GM12891 (cell line): ENCODE measurements at regions not wholly inside any gene's neighbourhood (a gene's known extent, or its start where the extent isn't known, plus 50 kb on each side); places are given as distances from the start of the nearest gene placed in this dataset.

Experiments
- DNase-seq: peaks from one replicate; pipeline ENCODE4 v3.0.0; 2011; ENCODE audit warnings: low spot score; ENCODE audit not compliant: insufficient read length
- FAIRE-seq: peaks from 2 replicates; lab custom pipeline; 2011; peaks lifted over from hg19 to GRCh38; lab: Jason Lieb, UNC
- PAX5 ChIP-seq: IDR thresholded peaks from 2 replicates; pipeline ENCODE4 v1.6.1; 2011; ENCODE audit warnings: low read length, moderate library complexity, mild to moderate bottlenecking; ENCODE audit not compliant: insufficient read depth, severe bottlenecking
- POLR2A ChIP-seq: IDR thresholded peaks from 2 replicates; pipeline ENCODE4 v1.6.1; 2011; ENCODE audit warnings: low read depth, low read length, control low read depth
- POLR2AphosphoS5 ChIP-seq: IDR thresholded peaks from 2 replicates; pipeline ENCODE4 v1.6.1; 2011; ENCODE audit warnings: low read depth, low read length, control low read depth
- POU2F2 ChIP-seq: IDR thresholded peaks from 2 replicates; pipeline ENCODE4 v1.6.1; 2011; ENCODE audit warnings: low read depth, mild to moderate bottlenecking, control low read depth, low read length, moderate library complexity
- SPI1 ChIP-seq: IDR thresholded peaks from 2 replicates; pipeline ENCODE4 v1.6.1; 2011; ENCODE audit warnings: low read depth, low read length, control low read depth
- TAF1 ChIP-seq: IDR thresholded peaks from 2 replicates; pipeline ENCODE4 v1.6.1; 2011; ENCODE audit warnings: low read depth, low read length, control low read depth

DNA sequence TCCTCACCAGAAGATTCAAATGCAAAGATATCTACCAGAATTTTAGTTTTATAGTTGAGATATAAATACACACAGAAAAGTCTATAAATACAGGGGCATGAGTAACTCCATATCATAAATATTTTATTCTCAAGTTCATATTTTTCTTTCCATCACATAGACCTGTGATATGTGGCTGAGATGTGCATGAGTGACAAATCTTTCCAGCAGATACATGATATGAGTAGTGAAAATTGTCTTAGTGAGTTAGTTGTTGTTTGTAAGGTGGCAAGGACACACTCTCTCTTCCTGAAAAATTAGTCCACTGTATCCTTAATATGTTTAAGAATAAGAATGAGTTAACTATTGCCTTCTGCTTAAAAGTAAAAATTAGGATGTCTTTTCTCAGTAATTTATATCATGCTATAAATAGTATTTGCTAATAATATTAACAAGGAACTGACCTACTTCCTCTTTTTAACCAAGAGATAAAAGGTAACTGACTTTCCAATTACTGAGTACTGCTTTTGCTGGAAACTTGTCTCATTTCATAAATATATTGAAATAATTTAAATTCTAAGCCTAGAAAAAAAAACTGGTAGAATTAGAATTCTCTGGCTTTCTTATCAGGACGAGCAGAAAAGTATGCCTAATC, 85.2 kb upstream of the SESTD1 start:
- FAIRE-seq (no peak), DNase-seq (no peak)
- TF ChIP-seq SPI1 (peak; percentile 23; the same call in 1 of the 2 replicates), POLR2AphosphoS5 (no peak)

DNA sequence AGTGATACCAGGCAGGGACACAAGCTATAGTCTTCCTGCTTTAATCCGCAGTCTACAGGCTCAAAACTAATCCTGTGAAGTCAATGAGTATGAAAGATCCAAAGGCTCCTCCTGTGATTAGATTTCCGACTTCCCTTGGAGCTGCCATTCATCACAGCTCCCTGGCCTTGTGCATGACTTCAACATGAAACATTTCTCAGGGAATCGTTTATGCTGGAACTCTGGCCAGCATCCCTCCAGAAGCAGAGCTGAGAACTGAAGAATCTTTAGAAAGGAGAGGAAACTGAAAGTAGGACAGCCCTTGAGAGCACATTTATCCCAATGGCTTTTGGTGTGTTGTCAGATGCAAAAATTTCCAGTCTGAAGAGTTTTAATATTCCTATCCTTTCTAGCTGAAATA, 84.3 kb upstream of the SESTD1 start:
- FAIRE-seq (no peak), DNase-seq (no peak)

DNA sequence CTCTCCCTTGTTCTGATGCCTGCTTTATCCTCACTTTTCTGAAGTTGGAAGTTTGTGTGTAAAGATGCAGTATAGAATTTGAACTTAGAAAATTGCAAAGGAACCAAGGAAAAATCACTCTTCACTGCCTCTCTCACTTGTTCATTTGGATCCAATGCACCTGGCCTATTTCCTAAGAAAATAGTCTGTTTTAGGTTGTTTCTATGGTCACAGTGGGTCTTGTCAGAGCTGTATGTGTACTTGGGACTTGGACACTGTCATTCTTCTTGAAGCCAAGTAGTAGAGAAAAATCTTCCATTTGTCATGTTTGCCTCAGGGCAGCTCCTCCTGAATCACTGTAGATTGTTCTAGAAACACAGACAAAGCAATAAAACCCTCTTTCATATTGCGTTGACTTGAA, 80.3 kb upstream of the SESTD1 start:
- TF ChIP-seq TAF1 (no peak), SPI1 (no peak), PAX5 (no peak), POU2F2 (no peak), POLR2A (no peak), POLR2AphosphoS5 (no peak)

More for the DNA sequence above, 84.3 kb upstream of the SESTD1 start:
- no peak for TF ChIP-seq POU2F2
- TF ChIP-seq PAX5 = no peak
- no peak for TF ChIP-seq POLR2AphosphoS5
- no peak for TF ChIP-seq TAF1
- TF ChIP-seq SPI1 = no peak
- TF ChIP-seq POLR2A = no peak

DNA sequence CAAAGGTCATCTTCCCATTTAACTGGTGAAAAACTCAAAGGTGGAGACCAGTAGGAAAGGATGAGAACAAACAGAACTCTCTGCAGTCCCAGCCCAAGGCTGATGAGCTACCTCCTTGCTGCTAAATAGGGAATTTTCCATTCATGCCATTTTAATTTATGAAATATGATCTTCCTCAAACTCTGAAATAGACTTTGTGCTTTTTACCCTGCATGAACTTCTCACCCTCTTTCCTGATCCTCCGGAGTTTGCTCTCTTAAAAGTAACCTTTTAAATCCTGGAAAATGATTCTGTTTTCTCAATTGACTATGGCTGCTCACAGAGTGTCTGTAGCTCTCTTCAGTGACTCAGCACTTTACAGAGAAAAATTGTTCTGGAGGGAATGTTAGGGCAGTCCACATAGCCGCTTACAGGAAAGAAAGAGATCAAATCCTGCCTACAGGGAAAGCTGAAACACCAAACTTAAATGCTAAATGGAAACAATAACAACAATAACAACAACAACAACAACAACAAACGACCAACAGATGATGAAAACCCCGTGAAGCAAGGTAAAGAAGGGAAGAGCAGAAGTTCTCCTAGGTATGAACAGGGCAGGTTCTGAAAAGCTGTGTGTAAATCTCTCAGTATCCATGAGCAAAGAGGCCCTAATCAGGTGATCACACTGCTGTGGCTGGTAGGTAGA, 79.8 kb upstream of the SESTD1 start:
- DNase-seq = no peak
- no peak for TF ChIP-seq POLR2AphosphoS5
- no peak for TF ChIP-seq POLR2A
- no peak for TF ChIP-seq POU2F2
- TF ChIP-seq TAF1 = no peak
- TF ChIP-seq PAX5 = no peak
- TF ChIP-seq SPI1 = no peak
- no peak for FAIRE-seq

More for the DNA sequence above, 80.3 kb upstream of the SESTD1 start:
- no peak for DNase-seq
- FAIRE-seq = no peak

DNA sequence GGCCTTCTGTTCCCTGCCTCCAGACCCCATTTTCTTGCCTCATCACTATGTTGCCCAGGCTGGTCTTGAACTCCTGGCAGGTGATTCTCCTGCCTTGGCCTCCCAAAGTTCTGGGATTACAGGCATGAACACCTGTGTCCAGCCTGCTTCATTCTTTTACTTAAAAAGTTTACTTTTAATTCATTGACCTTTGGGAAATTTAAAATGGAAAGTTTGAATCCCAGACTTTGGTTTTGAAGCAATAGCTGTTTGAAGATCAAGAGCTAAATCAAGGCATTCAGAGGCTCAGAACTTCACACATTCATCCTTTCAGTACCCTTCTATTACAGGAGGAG, 79.3 kb upstream of the SESTD1 start:
- no peak for DNase-seq
- TF ChIP-seq PAX5 = no peak
- no peak for TF ChIP-seq POLR2A
- TF ChIP-seq TAF1 = no peak
- no peak for TF ChIP-seq POU2F2
- TF ChIP-seq SPI1 = no peak
- no peak for TF ChIP-seq POLR2AphosphoS5
- FAIRE-seq = no peak

DNA sequence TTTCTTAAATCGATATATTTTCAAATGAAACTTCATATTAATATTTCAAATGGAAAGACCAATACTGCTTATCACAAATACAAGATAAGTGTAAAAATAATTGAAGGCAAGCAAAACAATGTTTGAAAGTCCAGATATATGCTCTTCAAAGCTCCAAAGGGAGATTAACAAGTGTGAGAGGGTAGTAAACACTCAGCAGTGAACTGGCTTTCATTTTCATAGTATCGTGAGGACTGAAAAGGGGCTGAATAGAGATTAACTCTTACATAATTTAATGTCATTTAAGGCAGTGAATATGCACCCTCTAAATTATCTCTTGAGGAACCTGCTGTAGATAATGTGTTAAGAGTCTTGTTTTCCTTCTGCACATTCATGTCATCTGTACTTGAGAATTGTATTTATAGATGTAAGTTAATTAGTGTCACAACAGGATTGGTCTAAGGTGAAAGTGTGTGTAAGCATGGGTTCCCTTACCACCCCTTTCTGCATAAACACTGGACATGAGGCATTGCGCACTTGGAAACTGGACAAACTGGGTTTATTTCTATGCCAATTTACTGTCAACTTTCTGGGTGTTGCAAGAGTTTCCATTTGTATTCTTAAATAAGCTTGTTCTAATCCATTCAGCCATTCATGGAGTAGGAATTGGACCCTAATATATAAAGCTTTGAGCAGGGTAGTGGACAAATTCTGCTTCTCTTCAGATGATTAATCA, 76.7 kb upstream of the SESTD1 start:
- TF ChIP-seq POLR2A (no peak), POU2F2 (no peak), TAF1 (no peak), PAX5 (no peak), POLR2AphosphoS5 (no peak), SPI1 (no peak)
- DNase-seq (no peak), FAIRE-seq (no peak)

DNA sequence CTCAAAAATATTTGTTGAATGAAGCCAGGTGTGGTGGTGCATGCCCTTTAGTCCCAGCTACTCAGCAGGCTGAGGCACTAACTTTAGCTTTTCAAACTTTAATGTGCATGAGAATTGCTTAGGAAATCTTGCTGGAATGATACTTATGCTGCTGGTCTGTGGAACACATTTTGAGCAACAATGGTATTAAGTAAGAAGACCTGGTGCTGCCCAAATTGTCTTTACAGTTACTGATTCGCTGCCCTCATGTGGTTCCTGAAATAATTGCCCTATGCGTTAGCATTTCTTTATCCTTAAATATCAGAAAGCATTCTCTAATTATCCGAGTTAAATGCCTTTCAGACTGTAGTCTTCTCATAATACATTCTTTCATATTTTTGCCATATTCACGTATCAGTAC, 76.0 kb upstream of the SESTD1 start:
- TF ChIP-seq POLR2A = no peak
- TF ChIP-seq TAF1 = no peak
- TF ChIP-seq POLR2AphosphoS5 = no peak
- no peak for TF ChIP-seq SPI1
- TF ChIP-seq POU2F2 = no peak
- no peak for TF ChIP-seq PAX5
- DNase-seq (no peak), FAIRE-seq (peak; percentile 66)

DNA sequence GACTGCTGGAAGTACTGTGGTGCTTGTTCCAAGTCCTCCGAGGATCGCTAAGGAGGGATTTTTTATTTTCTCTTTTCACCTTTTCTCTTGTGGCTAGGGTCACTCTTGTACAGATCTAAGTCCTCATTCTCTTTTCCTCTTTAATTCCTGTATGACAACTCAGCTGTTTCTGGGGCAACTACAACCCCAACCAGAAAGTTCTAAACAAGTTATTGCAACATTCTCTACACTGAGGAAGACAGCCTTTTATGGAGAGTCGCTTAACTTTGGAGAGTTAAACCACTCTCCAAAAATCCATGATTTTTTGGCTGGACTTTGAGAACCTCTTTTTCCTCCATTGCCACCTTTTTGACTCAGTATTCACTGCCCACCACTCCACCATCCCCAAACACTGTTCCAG, 74.0 kb upstream of the SESTD1 start:
- no peak for FAIRE-seq
- no peak for TF ChIP-seq POU2F2
- TF ChIP-seq TAF1 = no peak
- TF ChIP-seq POLR2A = no peak
- TF ChIP-seq PAX5 = no peak
- no peak for TF ChIP-seq SPI1
- no peak for TF ChIP-seq POLR2AphosphoS5
- no peak for DNase-seq

DNA sequence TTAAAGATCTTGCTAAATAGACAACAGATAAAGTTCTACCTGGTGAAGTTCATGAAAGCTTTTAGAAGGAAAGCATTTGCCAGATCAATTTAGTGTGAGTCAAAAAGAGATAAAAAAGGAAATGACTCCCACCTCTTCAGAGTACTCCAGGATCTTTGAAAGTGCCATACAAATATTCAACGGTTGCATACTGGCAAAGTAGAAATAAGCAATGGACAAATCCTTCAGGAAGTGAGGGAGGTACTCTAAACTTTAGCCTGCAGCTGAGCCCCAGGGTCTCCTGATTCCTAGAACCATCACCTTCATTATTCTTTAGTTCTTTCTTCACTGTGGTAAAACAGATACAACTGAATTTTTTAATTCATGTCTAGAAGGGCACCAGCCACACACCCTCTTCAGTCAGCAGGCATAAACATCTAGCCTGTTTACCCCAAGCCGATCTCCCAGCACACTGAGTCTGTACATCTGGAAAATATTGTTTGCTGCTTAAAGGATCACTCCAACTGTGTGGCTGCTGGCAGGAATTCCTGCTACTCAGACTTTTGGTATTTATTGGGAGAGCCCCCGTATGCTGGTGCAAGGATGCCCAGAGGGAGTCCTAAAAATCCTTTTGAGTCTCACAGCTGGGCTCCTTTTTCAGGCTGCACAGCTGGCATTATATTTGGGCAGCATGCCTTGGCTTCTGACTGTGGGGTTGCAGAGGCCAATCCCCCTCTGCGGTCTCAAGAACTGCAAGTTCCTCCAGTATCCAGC, 72.3 kb upstream of the SESTD1 start:
- FAIRE-seq (no peak), DNase-seq (no peak)
- no peak for TF ChIP-seq POU2F2
- no peak for TF ChIP-seq PAX5
- no peak for TF ChIP-seq SPI1
- TF ChIP-seq TAF1 = no peak
- no peak for TF ChIP-seq POLR2A
- no peak for TF ChIP-seq POLR2AphosphoS5
